AG09309 (cell line): ENCODE measurements at regions not wholly inside any gene's neighbourhood (a gene's known extent, or its start where the extent isn't known, plus 50 kb on each side); places are given as distances from the start of the nearest gene placed in this dataset.

Experiments
- DNase-seq: peaks from one replicate; pipeline ENCODE4 v3.0.0-alpha.2; 2010; ENCODE audit warnings: low read depth
- H3K4me3 ChIP-seq: 2 replicates; pipeline ENCODE4 v1.5.1; 2011; ENCODE audit warnings: mild to moderate bottlenecking, low read depth, low read length, moderate library complexity; ENCODE audit not compliant: control insufficient read depth
- CTCF ChIP-seq: IDR thresholded peaks from 2 replicates; pipeline ENCODE4 v1.5.1; 2011; ENCODE audit warnings: mild to moderate bottlenecking, low read depth, low read length, inconsistent platforms; ENCODE audit not compliant: insufficient read depth, control insufficient read depth; ENCODE audit errors: missing control alignments

GRCh38 chr1:229183588-229183987 lies 87.3 kb upstream of the RAB4A start:
- DNase-seq, result no peak
- H3K4me3 ChIP-seq, result no peak overlapping the region
- TF ChIP-seq CTCF, result no peak

- H3K4me3 ChIP-seq, result no peak overlapping the region
- DNase-seq, result no peak
- TF ChIP-seq CTCF, result no peak
Measured at GRCh38 chr1:229184066-229184465, 86.8 kb upstream of the RAB4A start.

DNA sequence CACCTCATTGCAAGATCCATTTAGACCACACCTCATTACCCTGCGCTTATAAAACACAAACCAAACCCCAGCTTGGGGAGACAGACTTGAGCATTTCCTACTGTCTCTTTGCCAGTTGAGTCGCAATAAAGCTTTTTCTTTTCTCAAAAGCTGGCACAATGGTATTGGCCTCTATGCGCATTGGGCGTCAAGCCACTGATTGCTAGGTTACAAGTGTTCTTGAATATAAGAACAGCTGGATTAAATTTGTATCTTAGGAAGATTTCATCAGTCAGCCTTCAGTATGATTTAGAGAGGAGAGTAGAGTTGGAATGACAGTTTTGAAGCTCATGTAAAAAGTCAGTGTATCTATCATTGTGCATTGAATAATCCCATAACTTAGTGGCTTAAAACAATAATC lies 84.9 kb upstream of the RAB4A start:
- DNase-seq, result peak; percentile 39
- TF ChIP-seq CTCF, result no peak
- H3K4me3 ChIP-seq, result no peak overlapping the region

DNA sequence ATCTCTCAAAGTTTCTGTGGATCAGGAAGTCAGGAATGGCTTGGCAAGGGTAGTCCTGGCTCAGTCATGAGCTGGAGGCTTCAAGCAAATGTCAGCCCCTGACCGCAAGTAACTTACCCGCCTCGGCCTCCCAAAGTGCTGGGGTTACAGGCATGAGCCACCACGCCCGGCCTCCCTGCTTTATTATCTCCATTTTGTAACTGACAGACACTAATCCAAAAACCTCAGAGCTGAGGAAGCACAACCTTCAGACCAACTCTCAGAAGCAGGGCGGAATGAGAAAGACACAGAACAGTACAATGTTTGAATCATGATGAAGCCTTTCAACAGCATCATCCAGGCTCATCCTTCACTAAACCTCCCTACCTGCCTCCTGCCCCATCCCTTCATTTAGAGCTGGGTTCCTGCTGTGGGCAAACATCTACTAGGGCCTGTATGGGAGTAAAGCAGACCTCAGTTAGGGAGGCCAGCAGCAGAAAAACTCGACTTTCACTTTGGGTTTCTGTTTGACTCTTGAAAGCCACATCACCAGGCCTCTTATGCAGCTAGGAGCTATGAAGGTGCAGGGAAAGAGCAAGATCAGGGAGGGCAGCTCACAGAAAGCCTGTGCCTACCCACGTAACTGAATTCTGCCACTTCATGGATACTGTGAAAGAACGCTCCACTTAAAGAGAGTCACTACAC lies 84.4 kb upstream of the RAB4A start:
- no peak for DNase-seq
- H3K4me3 ChIP-seq, result no peak overlapping the region
- no peak for TF ChIP-seq CTCF

DNA sequence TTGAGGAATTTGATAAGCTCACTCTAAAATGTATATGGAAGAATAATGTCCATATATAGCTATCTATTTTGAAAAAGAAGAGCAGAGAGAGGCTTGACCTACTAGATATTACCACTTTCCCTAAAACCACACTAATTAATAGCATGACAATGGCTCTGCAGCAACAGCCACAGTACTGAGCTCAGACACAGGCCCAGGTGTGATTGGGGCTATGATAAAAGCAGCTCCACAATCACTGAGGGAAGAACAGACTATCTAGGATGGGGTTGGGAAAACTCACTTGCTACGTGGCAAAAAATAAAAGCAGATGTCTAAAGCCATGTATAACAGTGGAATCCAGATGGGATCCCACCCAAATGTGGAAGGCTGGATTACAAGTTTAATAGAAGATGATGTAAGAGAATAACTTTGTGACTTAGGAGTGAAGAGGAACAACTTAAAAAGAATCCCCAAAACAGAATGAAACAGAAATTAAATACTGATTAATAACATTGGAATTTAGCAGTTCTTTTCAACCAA lies 80.8 kb upstream of the RAB4A start:
- no peak for DNase-seq
- H3K4me3 ChIP-seq, result no peak overlapping the region
- no peak for TF ChIP-seq CTCF

GRCh38 chr1:229191066-229191674 lies 79.7 kb upstream of the RAB4A start:
- H3K4me3 ChIP-seq, result no peak overlapping the region
- TF ChIP-seq CTCF, result no peak
- DNase-seq, result no peak
